DND-41 (cell line): ENCODE measurements at regions not wholly inside any gene's neighbourhood (a gene's known extent, or its start where the extent isn't known, plus 50 kb on each side); places are given as distances from the start of the nearest gene placed in this dataset.

Source experiments
- ATAC-seq: fragments of 200-7000 bp; cut with Tn5 transposase; 3 replicates; pipeline ENCODE4 v1.9.1; 2021; ENCODE audit warnings: low read depth; ENCODE audit not compliant: insufficient read depth
- DNase-seq: peaks from one replicate; pipeline ENCODE4 v3.0.0-alpha.2; 2020
- H2AFZ ChIP-seq: 2 replicates; pipeline ENCODE4 v1.6.0; 2012; ENCODE audit warnings: low read depth, low read length
- H3K27ac ChIP-seq: 2 replicates; pipeline ENCODE4 v1.5.1; 2012; ENCODE audit warnings: low read length, inconsistent platforms
- H3K27me3 ChIP-seq: fragments of 200-600 bp; sonication (generic); 2 replicates; pipeline ENCODE4 v1.6.0; 2012; ENCODE audit warnings: low read length, mild to moderate bottlenecking, inconsistent platforms; ENCODE audit not compliant: insufficient read depth, poor library complexity
- H3K36me3 ChIP-seq: 2 replicates; pipeline ENCODE4 v1.5.1; 2012; ENCODE audit warnings: low read length, inconsistent platforms; ENCODE audit not compliant: insufficient read depth
- H3K4me1 ChIP-seq: 2 replicates; pipeline ENCODE4 v1.5.1; 2012; ENCODE audit warnings: mild to moderate bottlenecking, low read length; ENCODE audit not compliant: insufficient read depth
- H3K4me2 ChIP-seq: 2 replicates; pipeline ENCODE4 v1.6.0; 2012; ENCODE audit warnings: mild to moderate bottlenecking, moderate library complexity, low read length, inconsistent platforms; ENCODE audit not compliant: insufficient read depth
- H3K4me3 ChIP-seq, 2 experiments: fragments of 200-600 bp in 1 of 2; shearing (Covaris generic) in 1 of 2; 2 replicates each; pipeline ENCODE4 v1.5.1; 2012 to 2016; ENCODE audit warnings: inconsistent platforms in 2 of 2, low read length in 2 of 2, mild to moderate bottlenecking in 2 of 2, low read depth in 1 of 2, moderate library complexity in 1 of 2
- H3K79me2 ChIP-seq: 2 replicates; pipeline ENCODE4 v1.6.0; 2012; ENCODE audit warnings: low read length, inconsistent platforms; ENCODE audit not compliant: insufficient read depth
- H3K9ac ChIP-seq: 2 replicates; pipeline ENCODE4 v1.6.0; 2012; ENCODE audit warnings: low read depth, mild to moderate bottlenecking, inconsistent platforms, low read length, moderate library complexity
- H3K9me3 ChIP-seq: 2 replicates; pipeline ENCODE4 v1.5.1; 2012; ENCODE audit warnings: low read length, moderate library complexity, mild to moderate bottlenecking, inconsistent platforms; ENCODE audit not compliant: insufficient read depth, severe bottlenecking
- H4K20me1 ChIP-seq: 2 replicates; pipeline ENCODE4 v1.6.0; 2012; ENCODE audit warnings: low read length; ENCODE audit not compliant: insufficient read depth
- CTCF ChIP-seq: IDR thresholded peaks from 2 replicates; pipeline ENCODE4 v1.5.1; 2012; ENCODE audit warnings: borderline replicate concordance, low read length, moderate library complexity, mild to moderate bottlenecking; ENCODE audit not compliant: poor library complexity, severe bottlenecking; ENCODE audit errors: extremely low read depth
- EZH2 ChIP-seq: IDR thresholded peaks from 3 replicates; pipeline ENCODE4 v1.6.1; 2012; ENCODE audit warnings: borderline replicate concordance, low read depth, mild to moderate bottlenecking, moderate library complexity, low read length, inconsistent platforms; ENCODE audit not compliant: severe bottlenecking

DNA sequence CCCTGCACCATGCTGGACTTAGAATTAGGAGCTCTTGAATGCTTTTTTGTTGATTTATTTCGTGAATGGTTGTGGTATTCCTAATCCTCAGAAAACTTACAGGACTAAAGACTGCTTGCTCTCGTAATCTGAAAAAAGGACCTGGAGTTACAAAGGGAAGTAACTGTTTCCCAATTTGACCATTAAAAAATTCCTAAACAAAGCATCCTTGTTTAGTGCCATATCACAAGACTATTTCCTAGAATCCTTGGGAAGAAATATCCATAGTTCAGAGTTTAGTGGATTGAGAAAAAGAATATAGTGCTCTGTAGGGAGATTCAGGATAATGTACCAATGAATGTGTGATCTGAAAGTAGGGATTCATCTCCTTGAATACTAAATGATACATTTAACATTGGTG lies 186.8 kb downstream of the NDFIP2 start:
- H3K4me2 ChIP-seq, result no peak overlapping the region
- H3K36me3 ChIP-seq, result no peaks in the 10 kb centered on the region
- ATAC-seq (no peak), DNase-seq (no peak)
- H3K27ac ChIP-seq, result no peak overlapping the region
- no peaks in the 10 kb centered on the region for H4K20me1 ChIP-seq
- TF ChIP-seq CTCF, result no peak
- no peak for TF ChIP-seq EZH2
- peaks cover 10% of the 10 kb centered on the region for H3K27me3 ChIP-seq
- H3K79me2 ChIP-seq, result no peaks in the 10 kb centered on the region
- H2AFZ ChIP-seq, result no peak overlapping the region
- H3K9me3 ChIP-seq, result no peaks in the 10 kb centered on the region
- no peak overlapping the region for H3K9ac ChIP-seq
- H3K4me1 ChIP-seq, result no peaks in the 10 kb centered on the region
- H3K4me3 ChIP-seq, result no peak overlapping the region

DNA sequence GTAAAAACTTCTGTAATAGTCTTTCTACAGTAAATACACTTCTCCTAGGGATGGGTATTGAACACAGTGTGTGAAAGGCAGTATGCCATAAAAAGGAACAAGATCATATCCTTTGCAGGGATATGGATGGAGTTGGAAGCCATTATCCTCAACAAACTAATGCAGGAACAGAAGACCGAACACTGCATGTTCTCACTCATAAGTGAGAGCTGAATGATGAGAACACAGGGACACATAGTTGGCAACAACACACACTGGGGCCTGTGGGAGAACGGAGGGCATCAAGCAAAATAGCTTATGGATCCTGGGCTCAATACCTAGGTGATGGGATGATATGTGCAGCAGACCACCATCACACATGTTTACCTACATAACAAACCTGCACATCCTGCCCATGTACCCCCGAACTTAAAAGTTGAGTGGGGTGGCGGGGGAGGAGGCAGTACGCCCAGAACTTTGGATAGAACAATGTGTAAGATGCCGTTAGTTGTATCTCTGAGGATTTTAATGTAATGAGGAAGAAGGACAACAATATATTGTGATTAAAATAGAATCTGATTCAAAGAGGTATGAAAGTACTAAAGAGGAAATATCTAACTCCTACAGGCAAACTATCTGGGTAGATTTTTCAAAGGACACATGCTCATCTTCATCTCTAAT lies 183.2 kb downstream of the NDFIP2 start:
- Histone ChIP-seq H3K4me2 (no peak overlapping the region), H2AFZ (no peak overlapping the region), H3K9me3 (no peaks in the 10 kb centered on the region), H3K27ac (no peak overlapping the region), H3K36me3 (no peaks in the 10 kb centered on the region), H3K79me2 (no peaks in the 10 kb centered on the region), H3K4me3 (no peak overlapping the region), H3K27me3 (peaks cover 5% of the 10 kb centered on the region), H3K4me1 (no peaks in the 10 kb centered on the region), H4K20me1 (no peaks in the 10 kb centered on the region), H3K9ac (no peak overlapping the region)
- DNase-seq (no peak), ATAC-seq (no peak)
- no peak for TF ChIP-seq CTCF
- TF ChIP-seq EZH2, result no peak

DNA sequence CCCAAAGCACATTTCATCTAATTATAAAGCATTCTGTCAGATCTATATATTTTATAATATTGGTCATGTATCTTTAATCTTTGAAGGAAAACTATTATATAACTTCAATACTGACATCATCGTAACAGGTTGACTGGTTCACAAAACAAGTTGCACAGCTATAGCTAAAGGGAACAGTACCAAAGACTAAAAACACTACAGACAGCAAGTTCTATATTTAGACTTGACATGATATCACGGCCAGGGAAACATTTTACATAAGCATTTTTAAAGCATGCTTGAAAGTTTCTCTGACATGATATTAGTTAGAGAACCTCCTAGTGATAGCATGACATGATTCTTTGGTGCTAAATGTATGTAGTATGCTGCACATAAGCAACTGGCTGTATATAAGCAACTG lies 182.5 kb downstream of the NDFIP2 start:
- Histone ChIP-seq H3K27me3 (peaks cover 6% of the 10 kb centered on the region), H3K79me2 (no peaks in the 10 kb centered on the region), H4K20me1 (no peaks in the 10 kb centered on the region), H3K27ac (no peak overlapping the region), H2AFZ (no peak overlapping the region), H3K9me3 (no peaks in the 10 kb centered on the region), H3K4me3 (no peak overlapping the region), H3K4me2 (no peak overlapping the region), H3K9ac (no peak overlapping the region), H3K36me3 (no peaks in the 10 kb centered on the region), H3K4me1 (no peaks in the 10 kb centered on the region)
- TF ChIP-seq CTCF (no peak), EZH2 (no peak)
- DNase-seq (no peak), ATAC-seq (no peak)

GRCh38 chr13:79662882-79663281 lies 181.9 kb downstream of the NDFIP2 start:
- Histone ChIP-seq H2AFZ (no peak overlapping the region), H3K4me1 (no peaks in the 10 kb centered on the region), H3K9me3 (no peaks in the 10 kb centered on the region), H4K20me1 (no peaks in the 10 kb centered on the region), H3K9ac (no peak overlapping the region), H3K27me3 (peaks cover 6% of the 10 kb centered on the region), H3K27ac (no peak overlapping the region), H3K4me2 (no peak overlapping the region), H3K79me2 (no peaks in the 10 kb centered on the region), H3K36me3 (no peaks in the 10 kb centered on the region), H3K4me3 (no peak overlapping the region)
- TF ChIP-seq CTCF (no peak), EZH2 (no peak)
- DNase-seq (no peak), ATAC-seq (no peak)
